RPMI7951 (cell line): ENCODE measurements at regions not wholly inside any gene's neighbourhood (a gene's known extent, or its start where the extent isn't known, plus 50 kb on each side); places are given as distances from the start of the nearest gene placed in this dataset.

Experiments
- DNase-seq: peaks from one replicate; pipeline ENCODE4 v3.0.0-alpha.2; 2012; ENCODE audit warnings: low read depth

DNA sequence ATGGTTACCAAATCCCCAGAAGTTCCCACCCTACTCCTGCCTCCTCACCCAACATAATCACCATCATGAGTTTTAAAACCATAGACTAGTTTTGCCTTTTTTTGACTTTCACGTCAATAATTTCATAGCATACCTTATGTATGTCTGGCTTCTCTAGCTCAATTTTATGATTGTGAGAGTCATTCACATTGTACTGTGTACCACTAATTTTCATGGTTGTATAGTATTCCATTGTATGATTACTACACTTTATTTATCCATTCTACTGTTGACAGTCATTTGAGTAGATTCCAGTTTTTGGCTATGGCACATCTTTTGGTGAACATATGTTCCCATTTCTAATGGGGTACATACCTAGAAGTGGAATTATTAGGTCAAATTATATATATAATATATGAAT is 195.3 kb upstream of the TCF21 start:
- DNase-seq, result no peak

DNA sequence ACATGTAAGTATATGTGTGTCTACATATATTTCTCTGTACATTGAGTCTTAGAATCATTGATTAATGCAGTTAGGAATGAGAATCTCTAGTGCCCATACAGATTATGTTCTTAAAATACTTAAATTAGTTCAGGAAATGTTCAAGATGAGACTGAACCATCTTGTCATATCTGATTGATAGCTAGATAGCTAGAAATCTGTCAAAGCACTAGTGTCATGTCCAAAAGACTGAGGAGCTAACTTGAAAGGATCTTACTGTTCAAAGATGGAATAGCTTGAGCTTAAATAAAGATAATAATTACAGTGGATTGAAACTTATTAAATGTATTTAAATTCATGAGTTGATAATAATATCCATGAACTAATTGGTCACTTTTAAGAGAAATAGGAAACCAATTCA is 191.7 kb upstream of the TCF21 start:
- DNase-seq, result no peak

DNA sequence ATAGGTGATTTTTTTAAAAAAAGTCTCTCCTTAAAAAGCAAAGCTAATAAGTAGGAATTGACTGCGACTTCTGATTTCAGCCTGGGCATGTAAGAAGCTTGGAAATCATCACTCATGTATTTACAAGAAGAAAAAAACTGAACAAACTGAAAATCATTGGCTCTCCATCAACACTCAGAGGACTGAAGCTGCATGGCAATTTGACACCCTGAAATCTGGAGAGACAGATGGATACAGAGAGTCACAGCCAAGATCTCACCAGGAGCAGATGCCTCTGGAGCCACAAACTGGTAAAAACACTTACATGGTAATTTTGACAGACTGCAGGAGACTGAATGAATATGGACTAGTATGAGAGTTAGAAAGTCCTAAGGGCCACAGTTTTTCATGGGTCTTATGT is 191.2 kb upstream of the TCF21 start:
- DNase-seq, result peak; percentile 18

DNA sequence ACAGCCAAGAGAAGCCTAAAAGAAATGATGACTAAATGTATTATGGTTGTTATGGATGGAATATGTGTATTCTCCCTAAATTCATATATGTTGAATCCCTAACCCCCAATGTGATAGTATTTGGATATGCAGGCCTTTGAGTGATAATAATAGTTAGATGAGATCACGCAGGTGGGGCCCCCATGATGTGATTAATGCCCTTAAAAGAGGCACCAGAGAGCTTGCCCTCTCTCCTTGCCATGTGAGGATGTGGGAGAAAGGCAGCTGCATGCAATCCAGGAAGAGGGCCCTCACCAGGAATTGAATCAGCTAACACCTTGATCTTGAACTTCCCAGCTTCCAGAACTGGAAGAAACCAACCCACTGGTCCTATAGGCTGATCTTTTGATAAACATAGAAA is 190.6 kb upstream of the TCF21 start:
- DNase-seq, result no peak

DNA sequence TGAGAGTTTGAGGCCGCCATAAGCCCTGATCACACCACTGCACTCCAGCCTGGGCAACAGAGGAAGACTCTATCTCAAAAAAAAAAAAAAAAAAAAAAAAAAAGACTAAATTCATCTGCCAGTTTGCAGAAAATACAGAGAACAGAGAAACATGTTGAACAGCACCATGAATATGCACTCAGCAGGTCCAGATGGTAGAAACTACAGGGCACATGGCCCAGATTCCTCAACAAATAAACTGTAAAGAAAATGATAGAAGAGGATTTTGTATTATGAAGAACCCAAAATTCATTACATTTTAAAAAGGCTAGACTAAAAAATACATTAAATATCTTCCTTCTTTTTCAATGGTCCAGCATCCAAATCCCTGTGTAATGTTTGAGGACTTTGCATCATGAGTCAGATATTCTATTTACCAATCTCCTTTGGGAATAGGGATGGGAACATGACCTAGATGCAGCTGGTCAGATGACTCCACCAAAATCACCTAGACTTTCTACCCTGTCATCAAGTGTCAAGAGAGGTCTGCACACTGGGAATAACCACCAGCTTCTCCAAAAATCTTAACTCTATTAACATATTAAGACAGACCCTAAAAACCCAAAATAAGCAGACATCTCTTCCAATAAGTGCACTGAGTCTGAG is 189.1 kb upstream of the TCF21 start:
- no peak for DNase-seq

DNA sequence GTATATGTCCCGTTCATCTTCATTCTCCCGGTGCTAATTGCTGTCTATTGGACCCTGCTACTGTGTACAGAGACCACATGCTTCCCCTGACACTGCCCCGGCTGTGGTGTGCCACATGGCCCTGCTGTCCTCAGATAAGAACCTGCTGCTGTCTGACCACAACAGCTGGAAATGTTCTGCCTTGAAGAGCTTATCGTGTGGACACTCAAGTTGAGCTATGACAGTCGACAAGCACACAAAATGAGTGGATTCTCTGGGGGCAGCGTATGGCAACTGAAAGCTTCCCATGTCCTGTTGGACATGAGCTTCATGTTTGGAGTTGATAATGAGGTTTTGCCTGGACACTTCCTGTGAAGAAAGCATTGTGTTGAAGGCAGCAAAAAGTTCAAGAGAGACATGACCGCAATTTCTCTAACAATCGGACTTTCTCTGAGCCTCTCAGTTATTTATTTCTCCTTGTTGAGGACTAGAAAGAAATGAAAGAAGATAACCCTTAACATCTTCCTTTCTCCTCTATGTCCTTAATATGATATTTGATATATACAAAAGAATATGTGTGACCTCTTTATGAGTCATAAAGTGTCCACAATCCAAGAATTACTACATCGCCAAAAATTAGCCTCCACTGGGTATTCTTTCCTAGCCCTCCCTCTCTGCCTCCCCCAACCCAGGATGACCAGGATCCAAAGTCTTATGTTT is 187.1 kb upstream of the TCF21 start:
- DNase-seq, result peak; percentile 49

DNA sequence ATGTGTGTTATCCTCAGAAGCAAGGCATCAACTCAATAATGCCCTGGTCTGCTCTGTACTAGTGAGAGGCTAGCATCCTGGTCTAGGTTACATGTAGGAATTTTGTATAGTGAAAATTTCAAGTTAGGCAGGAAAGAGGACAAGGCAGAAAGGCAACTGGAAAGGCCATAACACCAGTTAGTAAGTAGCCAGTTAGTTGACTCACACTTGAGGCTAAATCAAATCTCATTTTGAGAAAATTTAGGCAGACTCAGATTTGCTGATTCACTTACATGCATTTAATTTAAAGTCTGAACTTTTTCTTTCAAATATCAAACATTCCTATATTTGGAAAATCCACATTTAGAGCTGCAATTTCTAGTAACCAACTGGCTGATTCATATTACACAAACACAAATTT is 184.5 kb upstream of the TCF21 start:
- no peak for DNase-seq

DNA sequence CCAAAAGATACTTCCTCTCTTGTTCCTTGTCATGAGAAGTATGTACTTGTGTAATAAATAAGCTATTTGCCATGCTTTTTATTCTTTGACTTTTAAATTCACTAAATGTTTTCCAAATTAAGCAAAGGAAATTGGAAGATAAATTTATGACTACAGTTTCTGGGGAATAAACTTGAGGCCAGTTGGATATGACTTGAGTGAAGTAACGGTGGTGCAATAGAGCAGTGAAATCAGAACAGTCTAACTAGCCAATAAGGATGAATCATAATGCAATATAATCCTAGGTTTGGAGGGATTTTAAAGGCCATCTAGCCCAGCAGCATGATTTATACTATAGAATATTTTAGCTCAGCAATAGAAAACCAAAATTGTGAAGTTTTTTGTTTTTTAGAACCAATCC is 183.8 kb upstream of the TCF21 start:
- DNase-seq, result no peak

DNA sequence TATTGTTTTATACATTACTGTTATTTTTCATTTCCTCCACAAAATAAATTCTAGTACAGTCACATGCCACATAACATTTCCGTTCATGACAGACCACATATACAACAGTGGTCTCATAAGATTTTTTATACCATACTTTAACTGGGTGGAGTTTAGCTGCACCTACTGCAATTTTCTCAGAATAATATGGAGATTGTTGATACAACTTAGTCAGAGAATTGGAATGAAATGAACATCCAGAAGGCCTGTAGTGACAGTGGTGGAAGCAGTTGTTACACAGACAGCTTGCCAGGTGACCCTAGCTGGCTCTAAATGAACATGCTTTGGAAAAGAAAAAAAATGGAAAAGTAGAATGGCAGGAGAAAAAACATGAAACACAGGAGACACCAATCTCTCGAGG is 183.2 kb upstream of the TCF21 start:
- no peak for DNase-seq

DNA sequence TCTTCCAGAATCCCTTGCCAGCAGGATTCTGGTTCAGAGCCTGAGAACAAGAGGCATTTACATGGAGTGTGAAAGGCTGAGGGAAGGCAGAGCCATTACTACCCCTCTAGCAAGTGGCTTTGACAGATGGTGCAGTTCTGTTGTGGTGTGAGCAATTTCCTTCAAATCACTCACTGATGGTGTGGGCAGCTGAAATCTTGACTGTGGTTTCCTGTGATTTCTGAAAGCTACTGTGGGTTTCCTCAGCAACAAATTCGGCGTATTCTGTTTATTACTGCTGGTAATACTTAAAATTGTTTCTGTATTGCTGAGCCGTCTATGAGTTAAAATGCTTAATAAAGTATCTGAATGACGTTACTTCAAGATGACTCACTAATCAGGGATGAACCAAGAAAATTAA is 181.5 kb upstream of the TCF21 start:
- DNase-seq, result peak; percentile 77

DNA sequence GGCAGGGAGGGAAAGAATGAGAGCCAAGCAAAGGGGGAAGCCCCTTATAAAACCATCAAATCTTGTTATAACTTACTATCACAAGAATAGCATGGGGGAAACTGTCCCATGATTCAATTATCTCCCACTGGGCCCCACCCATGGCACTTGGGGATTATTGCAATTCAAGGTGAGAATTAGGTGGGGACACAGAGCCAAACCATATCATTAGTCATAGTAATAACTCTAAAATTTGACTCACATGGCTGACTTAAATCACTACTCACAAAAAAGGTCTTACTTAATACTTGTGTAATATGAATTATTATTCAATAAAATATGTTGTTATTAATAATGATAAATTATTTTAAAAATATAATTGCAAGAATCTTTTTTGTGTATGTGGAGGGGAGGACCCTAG is 178.1 kb upstream of the TCF21 start:
- DNase-seq, result no peak

DNA sequence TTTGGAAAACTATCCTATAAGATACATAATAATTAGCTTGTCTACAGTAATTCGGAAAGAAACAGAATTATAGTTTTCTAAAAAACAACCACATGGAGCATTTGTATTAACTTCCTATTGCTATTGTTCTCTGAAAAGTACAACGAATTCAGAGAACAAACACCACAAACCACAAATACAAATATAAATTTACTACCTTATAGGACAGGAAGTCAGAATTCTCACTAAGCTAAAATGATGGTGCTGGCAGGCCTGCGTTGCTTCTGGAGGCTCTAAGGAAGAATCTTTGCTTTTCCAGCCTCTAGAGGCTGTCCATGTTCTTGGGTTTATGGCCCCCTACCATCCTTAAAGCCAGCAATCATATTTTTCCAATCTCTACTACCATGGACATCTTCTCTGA is 173.6 kb upstream of the TCF21 start:
- no peak for DNase-seq

DNA sequence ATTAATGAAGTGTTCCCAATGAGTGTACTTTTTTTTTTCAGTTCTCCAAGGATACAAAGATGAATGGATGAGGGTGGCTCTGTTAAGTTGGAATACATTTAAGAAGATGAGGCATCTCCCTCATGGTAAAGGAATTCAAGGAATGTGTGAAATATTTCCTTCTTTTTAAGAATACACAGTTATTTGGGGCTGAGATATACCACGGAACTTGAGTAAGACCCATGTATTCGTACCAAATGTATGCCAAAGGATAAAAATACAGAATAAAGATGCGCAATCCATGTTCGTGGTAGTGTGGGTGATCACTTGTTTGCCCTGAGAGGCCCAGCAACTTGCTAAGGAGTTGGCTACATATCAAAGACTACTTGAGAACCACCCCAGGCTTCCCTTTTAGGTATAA is 164.2 kb upstream of the TCF21 start:
- peak; percentile 51 for DNase-seq

DNA sequence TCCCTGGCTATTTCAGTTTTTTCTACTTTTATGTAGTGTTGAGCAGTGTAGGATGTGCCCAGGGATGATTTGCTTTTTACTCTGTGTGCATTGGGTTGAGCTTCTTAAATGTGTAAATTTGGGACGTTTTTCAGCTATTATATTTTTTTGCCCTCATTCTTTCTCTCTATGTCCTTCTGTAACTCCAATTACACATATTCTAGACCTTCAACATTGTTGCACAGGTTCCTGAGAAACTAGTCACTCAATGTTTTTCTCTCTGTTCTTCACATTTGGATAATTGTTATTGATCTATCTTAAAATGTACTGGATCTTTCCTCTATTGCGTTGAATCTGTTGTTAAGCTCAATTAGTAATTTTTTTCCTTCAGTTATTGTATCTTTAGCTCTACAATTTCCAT is 162.7 kb upstream of the TCF21 start:
- DNase-seq, result no peak

DNA sequence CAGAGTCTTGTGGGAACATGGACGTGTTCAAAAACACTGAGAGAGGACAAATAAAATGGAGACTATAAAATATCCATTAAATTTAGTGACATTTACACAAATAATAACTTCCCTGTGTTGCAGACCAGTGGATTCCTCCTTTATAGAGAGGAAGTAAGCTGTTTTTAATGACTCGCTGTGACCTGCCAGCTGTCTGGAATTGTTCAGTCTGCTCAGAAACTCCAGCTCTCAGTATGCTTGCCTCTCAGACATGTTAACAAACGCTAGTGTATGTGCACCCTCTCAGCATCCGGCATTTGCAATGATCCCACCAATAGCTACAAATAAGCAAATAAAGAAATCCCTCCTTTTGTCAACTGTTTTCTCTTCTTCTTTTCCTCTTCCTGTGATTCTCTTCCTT is 158.0 kb upstream of the TCF21 start:
- peak; percentile 6 for DNase-seq

DNA sequence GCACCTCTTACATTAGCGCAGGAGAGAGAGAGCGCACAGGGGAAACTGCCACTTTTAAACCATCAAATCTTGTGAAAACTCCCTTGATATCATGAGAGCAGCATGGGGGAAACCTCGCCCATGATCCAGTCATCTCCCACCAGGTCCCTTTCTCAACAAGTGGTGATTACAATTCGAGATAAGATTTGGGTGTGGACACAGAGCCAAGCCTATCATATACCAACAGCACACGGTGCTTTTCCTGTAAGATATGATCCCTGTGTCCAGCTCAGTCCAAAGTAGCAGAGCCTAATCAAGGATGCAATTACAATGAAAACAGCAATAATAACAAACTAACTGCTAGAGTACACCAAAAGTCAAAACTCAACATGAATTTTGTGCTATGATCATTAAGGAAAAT is 148.7 kb upstream of the TCF21 start:
- no peak for DNase-seq

DNA sequence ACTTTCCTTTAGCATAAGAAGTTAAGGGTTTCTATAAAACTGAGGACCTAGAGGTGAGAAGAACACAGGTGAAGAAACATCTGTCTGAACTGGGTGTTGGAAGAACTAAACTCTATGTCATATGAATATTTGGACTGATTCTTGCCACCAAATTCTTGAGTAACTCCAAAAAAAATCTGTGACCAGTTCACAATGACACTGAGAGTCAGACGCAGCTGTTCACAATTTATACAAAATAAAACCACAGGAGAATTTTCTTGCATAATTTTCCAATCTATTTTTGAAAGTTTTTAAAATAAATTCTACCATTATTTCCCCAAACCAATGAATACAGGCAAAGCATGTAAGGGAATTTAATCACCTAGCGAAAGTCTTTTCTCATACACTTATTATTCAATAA is 148.1 kb upstream of the TCF21 start:
- DNase-seq, result no peak

DNA sequence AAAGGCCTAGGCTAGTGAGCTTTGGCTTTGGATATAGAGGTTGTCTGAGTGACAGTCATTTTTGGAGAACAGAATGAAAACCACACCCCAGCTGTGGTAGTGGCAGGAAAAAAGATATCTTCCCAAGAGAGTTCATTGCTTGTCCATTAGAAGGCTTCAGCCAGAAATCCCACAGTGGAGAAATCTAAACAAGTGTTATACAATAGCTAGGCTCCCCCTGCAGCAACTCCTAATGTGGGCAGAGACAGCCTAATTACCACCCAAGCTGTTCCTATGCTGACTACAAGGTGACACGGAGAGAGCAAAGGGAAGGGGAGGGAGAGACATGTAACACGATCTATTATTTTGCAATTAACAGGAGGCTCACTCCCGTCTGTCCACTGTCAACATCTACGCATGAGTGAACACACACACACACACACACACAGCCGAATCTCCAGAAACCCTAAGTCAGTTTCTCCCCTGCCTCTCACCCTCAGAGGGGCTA is 147.5 kb upstream of the TCF21 start:
- peak; percentile 20 for DNase-seq

DNA sequence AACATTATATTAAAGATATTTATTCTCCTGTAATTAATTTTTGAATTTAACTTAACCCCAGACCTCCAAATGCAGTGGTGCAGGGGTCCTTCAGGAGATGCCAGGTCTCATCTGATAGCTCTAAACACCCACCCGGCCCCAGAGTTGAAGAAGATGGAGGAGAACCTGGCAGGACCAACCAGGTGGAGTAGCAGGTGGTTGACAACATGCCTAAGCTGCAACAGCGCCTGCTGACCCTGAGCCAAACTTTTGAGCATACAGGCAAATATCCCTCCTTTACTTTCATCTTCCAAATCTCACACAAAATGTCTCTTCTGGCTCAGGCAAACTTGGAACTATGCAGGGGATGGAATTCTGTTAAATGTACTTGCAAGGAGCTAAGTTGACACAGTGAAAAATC is 145.3 kb upstream of the TCF21 start:
- DNase-seq, result no peak

DNA sequence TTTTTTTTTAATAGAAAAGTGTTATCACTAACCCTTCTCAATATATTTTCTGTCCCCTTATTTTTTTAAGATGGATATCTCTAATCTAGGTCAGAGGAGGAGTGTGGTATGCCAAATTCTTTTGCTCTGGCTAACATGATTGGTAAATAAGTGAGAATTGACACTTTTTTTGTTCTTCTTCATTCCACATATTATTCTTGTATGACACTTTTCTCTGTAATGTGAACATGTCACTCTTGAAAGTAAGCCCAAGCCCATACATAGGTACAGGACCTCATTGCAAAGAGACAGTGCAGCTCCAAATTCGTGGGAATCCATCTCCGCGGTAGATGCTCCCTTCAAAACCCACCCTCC is 142.5 kb upstream of the TCF21 start:
- no peak for DNase-seq

DNA sequence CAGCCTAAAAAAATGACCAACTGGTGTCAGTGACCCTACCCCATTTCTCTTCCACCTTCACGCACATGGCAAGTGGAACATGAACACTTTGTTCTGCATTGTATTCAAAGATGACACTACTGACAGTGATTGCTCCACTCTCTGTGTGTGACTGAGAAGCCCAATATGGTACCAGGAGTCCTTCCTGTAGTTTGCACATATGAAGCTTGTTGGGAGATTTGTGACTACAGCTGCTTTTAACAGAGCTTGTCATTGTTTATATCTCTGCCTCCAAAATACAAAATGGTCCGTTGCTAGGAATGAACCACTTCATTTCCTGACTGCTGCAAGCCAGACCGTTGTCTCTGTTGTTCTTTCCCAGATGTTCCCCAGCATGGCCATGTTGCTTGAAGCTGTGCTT is 140.3 kb upstream of the TCF21 start:
- DNase-seq, result peak; percentile 17

DNA sequence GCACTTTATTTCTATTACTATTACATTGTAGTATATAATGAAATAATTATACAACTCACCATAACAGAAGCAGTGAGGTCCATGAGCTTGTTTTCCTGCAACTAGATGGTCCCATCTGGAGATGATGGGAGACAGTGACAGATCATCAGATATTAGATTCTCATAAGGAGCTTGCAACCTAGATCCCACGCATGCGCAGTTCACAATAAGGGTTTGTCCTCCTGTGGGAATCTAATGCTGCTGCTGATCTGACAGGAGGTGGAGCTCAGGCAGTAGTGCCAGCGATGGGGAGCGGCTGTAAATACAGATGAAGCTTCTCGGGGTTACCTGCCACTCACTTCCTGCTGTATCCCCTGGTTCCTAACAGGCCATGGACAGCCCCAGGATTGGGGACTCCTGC is 139.5 kb upstream of the TCF21 start:
- DNase-seq, result peak; percentile 20

DNA sequence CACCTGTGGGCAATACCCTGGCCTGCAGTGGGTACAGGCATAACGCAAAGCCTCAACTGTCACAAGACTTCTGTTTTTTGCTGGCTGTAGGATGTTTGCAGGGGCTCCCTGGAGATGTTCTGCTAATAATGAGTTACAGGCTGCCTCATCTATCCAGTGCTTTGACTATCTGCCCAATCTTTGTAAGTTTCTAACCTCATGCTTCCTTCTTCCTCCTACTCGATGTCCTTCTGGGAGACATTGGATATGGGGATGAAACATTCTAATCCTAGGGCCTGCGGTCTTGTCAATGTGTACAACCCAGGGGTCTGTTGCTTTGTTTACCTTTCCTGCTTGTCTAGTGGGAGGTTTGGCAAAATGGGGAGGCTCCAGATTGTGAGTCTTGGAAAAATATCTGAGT is 136.8 kb upstream of the TCF21 start:
- DNase-seq, result no peak

DNA sequence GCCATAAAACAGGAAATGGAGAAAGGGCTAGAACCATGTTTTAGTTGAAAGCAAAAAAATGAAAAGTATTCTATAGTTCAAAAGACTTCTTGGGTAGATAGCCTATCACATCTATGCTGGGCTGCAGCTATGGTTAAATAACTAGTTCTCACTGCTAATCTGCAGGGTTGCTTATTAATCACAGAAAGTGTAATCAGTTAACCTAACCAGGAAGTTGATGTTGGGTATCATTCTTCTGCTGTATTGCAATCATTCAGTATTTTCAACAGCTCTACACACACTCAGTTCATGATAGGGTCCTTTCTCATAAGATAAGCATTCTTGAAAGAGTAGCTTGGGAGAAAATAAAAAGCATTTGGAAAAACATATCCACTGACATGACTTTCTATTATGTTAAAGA is 135.2 kb upstream of the TCF21 start:
- no peak for DNase-seq
